RWPE1 (cell line): ENCODE measurements at regions not wholly inside any gene's neighbourhood (a gene's known extent, or its start where the extent isn't known, plus 50 kb on each side); places are given as distances from the start of the nearest gene placed in this dataset.
"Not testable (repeated sequence)": the region's sequence is repeated elsewhere in the genome, so short reads cannot be mapped to it uniquely, and the experiment has no call there.

ENCODE experiments used
- CTCF ChIA-PET: fragments of 350-600 bp; sonication (Branson Sonifier 250); formaldehyde crosslinking; extraction: SDS; loops from one replicate; lab custom pipeline; 2021; lab: Yijun Ruan, JAX
- POLR2A ChIA-PET: fragments of 400-600 bp; formaldehyde crosslinking; extraction: SDS; loops from one replicate; lab custom pipeline; 2020; ENCODE audit warnings: antibody characterized with exemption; ENCODE audit not compliant: low non-redundant PET; lab: Yijun Ruan, JAX
- DNase-seq: peaks from one replicate; pipeline ENCODE4 v3.0.0; 2012; ENCODE audit warnings: low spot score
- H3K27ac ChIP-seq: fragments of 450-650 bp; 2 replicates; pipeline ENCODE4 v1.5.1; 2017
- TF ChIP-seq, protein P1 (sequence below): fragments of 450-650 bp; conservative IDR thresholded peaks from 2 replicates; pipeline ENCODE4 v1.5.1; 2017; ENCODE audit warnings: low read depth, mild to moderate bottlenecking

DNA sequence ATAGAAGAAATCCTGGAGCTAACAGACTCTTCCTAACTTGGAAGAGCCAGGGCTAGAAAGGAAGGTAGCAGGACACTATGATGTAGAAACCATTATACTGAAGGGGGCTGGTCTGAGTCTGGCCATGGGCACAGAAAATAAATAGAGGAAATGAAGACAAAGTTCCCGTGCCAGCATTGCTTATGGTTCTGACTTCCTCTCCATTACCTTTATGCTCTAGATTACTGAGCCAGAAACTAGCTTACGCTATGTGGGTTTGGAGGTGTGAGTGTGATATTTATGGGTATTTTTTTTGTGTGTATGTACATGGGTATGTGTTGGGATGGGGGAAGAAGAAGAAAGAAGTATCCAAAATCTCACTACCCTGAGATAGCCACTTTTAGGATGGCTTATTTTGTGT, 148.3 kb downstream of the GLUD2 start:
- DNase-seq: no peak
- H3K27ac ChIP-seq: no peak overlapping the region
- TF ChIP-seq, protein P1, sequence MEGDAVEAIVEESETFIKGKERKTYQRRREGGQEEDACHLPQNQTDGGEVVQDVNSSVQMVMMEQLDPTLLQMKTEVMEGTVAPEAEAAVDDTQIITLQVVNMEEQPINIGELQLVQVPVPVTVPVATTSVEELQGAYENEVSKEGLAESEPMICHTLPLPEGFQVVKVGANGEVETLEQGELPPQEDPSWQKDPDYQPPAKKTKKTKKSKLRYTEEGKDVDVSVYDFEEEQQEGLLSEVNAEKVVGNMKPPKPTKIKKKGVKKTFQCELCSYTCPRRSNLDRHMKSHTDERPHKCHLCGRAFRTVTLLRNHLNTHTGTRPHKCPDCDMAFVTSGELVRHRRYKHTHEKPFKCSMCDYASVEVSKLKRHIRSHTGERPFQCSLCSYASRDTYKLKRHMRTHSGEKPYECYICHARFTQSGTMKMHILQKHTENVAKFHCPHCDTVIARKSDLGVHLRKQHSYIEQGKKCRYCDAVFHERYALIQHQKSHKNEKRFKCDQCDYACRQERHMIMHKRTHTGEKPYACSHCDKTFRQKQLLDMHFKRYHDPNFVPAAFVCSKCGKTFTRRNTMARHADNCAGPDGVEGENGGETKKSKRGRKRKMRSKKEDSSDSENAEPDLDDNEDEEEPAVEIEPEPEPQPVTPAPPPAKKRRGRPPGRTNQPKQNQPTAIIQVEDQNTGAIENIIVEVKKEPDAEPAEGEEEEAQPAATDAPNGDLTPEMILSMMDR: no peak
- ChIA-PET POLR2A (no interaction called here), CTCF (no interaction called here)

DNA sequence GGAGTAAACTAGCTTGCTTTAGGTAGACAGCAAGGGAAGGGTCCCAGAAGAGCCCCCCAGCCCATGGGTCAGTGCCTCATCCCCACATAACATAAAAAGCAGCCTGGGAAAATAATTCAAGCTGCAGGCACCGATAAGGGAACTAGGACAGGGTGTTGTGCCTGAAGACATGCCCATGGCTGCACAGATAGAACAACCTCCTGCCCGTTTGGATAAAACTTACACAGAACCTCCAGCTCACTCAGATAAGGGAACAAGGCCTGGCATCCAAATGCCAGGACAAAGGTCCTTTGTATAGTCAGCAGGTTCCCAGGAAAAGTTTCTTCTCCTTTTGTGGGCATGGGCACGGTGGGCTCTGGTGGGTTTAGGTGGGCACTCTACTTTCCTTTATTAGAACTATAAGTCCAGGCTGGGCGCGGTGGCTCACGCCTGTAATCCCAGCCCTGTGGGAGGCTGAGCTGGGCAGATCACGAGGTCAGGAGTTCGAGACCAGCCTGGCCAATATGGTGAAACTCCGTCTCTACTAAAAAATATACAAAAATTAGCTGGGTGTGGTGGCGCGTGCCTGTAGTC, 149.5 kb downstream of the GLUD2 start:
- CTCF ChIA-PET, DNase-seq, POLR2A ChIA-PET: not testable (repeated sequence)
- H3K27ac ChIP-seq: peak overlapping the region; percentile 70

DNA sequence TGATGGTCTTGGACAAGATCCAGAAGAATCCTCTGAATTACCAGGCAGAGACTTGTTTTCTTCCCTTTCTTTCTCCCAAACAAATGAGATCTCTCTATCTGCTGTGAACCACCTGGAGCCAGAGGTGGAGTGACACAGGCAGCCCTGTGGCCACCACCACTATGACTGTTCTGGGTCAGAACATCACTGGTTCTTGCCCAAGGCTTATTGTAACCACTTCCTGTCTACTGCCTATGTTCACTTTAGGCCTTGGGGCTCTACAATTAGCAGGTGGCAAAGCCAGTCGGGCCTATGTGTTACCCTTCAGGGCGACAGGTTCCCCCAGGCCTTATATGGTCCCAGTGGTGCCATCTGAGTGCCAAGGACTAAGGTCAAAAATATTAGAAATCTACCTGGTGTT, 161.2 kb downstream of the GLUD2 start:
- TF ChIP-seq, protein P1: no peak
- H3K27ac ChIP-seq: no peak overlapping the region
- POLR2A ChIA-PET: no interaction called here

DNA sequence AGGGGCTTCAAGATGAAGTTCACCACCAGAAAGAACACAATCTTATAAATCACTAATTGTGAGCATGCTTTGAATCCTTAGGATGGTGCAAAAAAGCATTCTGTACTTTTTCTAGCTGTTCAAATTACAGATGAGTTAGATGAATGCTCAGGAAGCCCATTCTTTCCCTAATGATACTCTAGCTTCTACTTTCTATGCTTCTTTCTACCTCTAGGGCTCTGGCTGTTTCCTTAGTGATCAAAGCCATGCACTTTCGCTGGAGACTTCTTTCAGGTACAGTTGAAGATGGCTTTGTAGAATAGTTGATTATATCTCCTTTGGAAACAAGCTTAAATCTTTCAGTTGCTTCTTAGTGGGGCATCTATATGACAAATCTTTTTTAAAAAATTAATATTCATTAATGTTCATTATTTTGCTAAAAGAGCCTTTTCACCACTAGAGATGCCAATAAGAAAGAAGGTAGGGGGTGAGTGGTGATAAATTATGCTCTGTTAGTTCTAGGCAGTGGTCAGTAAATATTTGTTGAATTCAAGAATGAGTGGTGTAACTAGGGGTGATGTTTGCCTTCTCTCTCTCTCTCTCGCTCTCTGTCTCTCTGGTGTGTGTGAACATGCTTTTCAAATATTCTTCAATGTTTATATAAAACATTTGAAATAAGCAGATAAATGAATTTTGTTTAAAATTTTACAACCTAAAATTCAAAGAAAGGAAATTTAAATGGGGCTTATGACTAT, 169.4 kb downstream of the GLUD2 start:
- no peak overlapping the region for H3K27ac ChIP-seq
- DNase-seq: no peak
- TF ChIP-seq, protein P1: no peak
- CTCF ChIA-PET: interaction anchor here (0.6 kb wide), 1 partner anchor 506 kb away, joined by 4 read pairs; no protein-coding TSS in a partner anchor
- POLR2A ChIA-PET: no interaction called here

More for the DNA sequence above, 161.2 kb downstream of the GLUD2 start:
- DNase-seq: no peak
- CTCF ChIA-PET: no interaction called here

DNA sequence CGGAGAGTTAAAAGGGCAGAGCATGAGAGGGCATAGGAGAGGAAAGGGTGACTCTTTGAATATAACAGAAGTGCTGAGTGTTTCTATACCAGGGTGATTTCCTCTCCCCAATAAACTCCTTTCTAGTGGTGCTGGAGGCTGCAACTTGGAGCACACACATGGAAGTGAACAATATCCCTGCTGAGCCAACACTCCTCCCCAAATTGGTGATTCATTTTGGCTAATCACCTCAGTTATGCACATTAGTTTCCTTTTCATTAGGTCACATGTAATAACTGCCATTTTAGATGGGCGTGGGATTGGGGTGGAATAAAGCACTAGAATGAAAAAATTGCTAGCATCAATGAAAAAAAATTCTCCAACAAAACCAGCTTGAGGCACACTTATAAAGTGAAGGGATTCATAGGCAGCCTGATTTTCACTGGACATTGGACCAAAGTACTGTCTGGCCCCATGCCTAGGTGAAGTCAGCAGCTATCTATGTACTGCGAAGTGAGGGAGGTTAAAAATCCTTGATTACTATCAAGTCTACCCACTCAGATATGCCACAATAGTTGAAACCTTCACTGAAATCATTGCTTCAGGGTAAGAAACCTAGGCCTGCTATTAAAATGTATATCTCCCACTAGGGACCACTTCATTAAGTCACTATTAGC, 174.0 kb downstream of the GLUD2 start:
- no peak overlapping the region for H3K27ac ChIP-seq
- POLR2A ChIA-PET: no interaction called here
- CTCF ChIA-PET: no interaction called here
- no peak for DNase-seq
- TF ChIP-seq, protein P1: no peak

DNA sequence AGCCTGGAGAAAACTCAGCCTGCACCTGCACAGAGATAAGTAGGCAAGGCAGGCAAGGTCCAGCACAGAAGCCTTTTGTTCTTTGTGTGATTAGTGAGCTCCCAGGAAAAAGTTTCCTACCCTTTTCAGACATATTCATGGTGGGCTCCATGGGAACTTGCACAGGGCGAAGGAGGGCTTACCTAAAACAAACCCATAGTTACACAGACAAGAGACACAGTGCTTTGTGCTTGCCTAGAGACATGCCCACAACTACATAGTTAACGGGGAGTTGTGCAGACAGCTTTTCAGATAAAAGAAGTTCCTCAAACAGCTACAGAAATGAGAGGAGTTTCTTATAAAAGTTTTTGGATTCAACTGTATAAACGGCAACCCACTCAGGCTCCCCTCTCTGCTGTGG, 180.5 kb downstream of the GLUD2 start:
- POLR2A ChIA-PET: no interaction called here
- H3K27ac ChIP-seq: no peak overlapping the region
- no peak for DNase-seq
- TF ChIP-seq, protein P1: no peak
- CTCF ChIA-PET: no interaction called here
